Ishikawa (cell line): ENCODE measurements at regions not wholly inside any gene's neighbourhood (a gene's known extent, or its start where the extent isn't known, plus 50 kb on each side); places are given as distances from the start of the nearest gene placed in this dataset.

Experiments
- EGR1 ChIP-seq: IDR thresholded peaks from 2 replicates; pipeline ENCODE4 v1.6.1; 2012
- RAD21 ChIP-seq: IDR thresholded peaks from 2 replicates; pipeline ENCODE4 v1.6.1; 2012; ENCODE audit warnings: low read depth
- REST ChIP-seq: IDR thresholded peaks from 2 replicates; pipeline ENCODE4 v1.6.1; 2012; ENCODE audit warnings: low read depth, mild to moderate bottlenecking
- YY1 ChIP-seq: IDR thresholded peaks from 2 replicates; pipeline ENCODE4 v1.6.1; 2012; ENCODE audit warnings: low read depth
- ZBTB7A ChIP-seq: IDR thresholded peaks from 2 replicates; pipeline ENCODE4 v1.6.1; 2012; ENCODE audit warnings: low read depth

GRCh38 chr5:166165596-166165995 lies 2125.8 kb upstream of the WWC1 start:
- TF ChIP-seq REST (peak; percentile 86), YY1 (no peak), ZBTB7A (no peak), EGR1 (no peak), RAD21 (no peak)
